CD4-positive, alpha-beta T cell (primary cell): ENCODE measurements at regions not wholly inside any gene's neighbourhood (a gene's known extent, or its start where the extent isn't known, plus 50 kb on each side); places are given as distances from the start of the nearest gene placed in this dataset.

ENCODE experiments used
- ATAC-seq: fragments of 200-7000 bp; cut with Tn5 transposase; one replicate; pipeline ENCODE4 v1.10.0; 2022; ENCODE audit warnings: mild to moderate bottlenecking; ENCODE audit not compliant: poor library complexity
- CTCF ChIA-PET: fragments of 350-600 bp; sonication (Branson Sonifier 250); formaldehyde crosslinking; loops from one replicate; lab custom pipeline; 2021; ENCODE audit warnings: antibody characterized with exemption, inconsistent platforms; lab: Charles Lee
- POLR2A ChIA-PET: fragments of 350-600 bp; sonication (Branson Sonifier 250); formaldehyde crosslinking; loops from one replicate; lab custom pipeline; 2021; ENCODE audit warnings: antibody characterized with exemption, inconsistent platforms; lab: Charles Lee
- DNase-seq, 14 experiments: peaks; one replicate each; pipeline ENCODE4 v3.0.0-alpha.2; 2013 to 2020; ENCODE audit warnings: mixed read lengths in 2 of 14
- H3K27ac ChIP-seq, 2 donors: one replicate each; pipeline versions ENCODE4 v1.5.1 to v1.7.0; 2013; ENCODE audit warnings: low read length in 2 of 2, low read depth in 1 of 2, mild to moderate bottlenecking in 1 of 2
- H3K27me3 ChIP-seq, 2 experiments: 1 replicate in 1 of 2; 2 replicates in 1 of 2; pipeline versions ENCODE4 v1.6.1 to v1.7.0; 2013; ENCODE audit warnings: low read length in 2 of 2, control low read depth in 1 of 2, mild to moderate bottlenecking in 1 of 2, moderate library complexity in 1 of 2; ENCODE audit not compliant: insufficient read depth in 2 of 2, control insufficient read depth in 1 of 2
- H3K36me3 ChIP-seq: one replicate; pipeline ENCODE4 v1.6.1; 2013; ENCODE audit warnings: low read length, control low read depth; ENCODE audit not compliant: insufficient read depth
- H3K4me1 ChIP-seq: one replicate; pipeline ENCODE4 v1.6.1; 2013; ENCODE audit warnings: low read length, control low read depth; ENCODE audit not compliant: insufficient read depth
- H3K4me3 ChIP-seq: one replicate; pipeline ENCODE4 v1.5.1; 2013; ENCODE audit warnings: mild to moderate bottlenecking, low read length, moderate library complexity
- H3K9me3 ChIP-seq, 2 experiments: 1 replicate in 1 of 2; 2 replicates in 1 of 2; pipeline versions ENCODE4 v1.6.1 to v1.7.0; 2013; ENCODE audit warnings: low read length in 2 of 2, mild to moderate bottlenecking in 2 of 2, control low read depth in 1 of 2, moderate library complexity in 1 of 2; ENCODE audit not compliant: control insufficient read depth in 1 of 2, insufficient read depth in 1 of 2
- H3K27ac Mint-ChIP-seq: one replicate; pipeline ENCODE4 v1.8.0; 2020; ENCODE audit warnings: mixed read lengths
- H3K27me3 Mint-ChIP-seq: one replicate; pipeline ENCODE4 v1.8.0; 2021; ENCODE audit warnings: mixed read lengths
- H3K36me3 Mint-ChIP-seq: one replicate; pipeline ENCODE4 v1.8.0; 2021; ENCODE audit warnings: low read depth, mixed read lengths
- H3K4me1 Mint-ChIP-seq: one replicate; pipeline ENCODE4 v1.8.0; 2021; ENCODE audit warnings: low read depth, mixed read lengths
- H3K4me3 Mint-ChIP-seq: one replicate; pipeline ENCODE4 v1.8.0; 2020; ENCODE audit warnings: mild to moderate bottlenecking, mixed read lengths
- H3K9me3 Mint-ChIP-seq: one replicate; pipeline ENCODE4 v1.8.0; 2020; ENCODE audit warnings: mixed read lengths
- CTCF ChIP-seq: fragments of 200-600 bp; IDR thresholded peaks from one replicate; pipeline ENCODE4 v1.8.0; 2022; ENCODE audit warnings: antibody characterized with exemption, mild to moderate bottlenecking
- intact Hi-C, 2 experiments: fragments of 100-400 bp; cut with DNase I in 1 of 2; cut with micrococcal nuclease in 1 of 2; formaldehyde crosslinking; loops; one replicate each; pipeline versions ENCODE4 v1.15.1 to v1.9.0; 2023 to 2025; cut with DNase I, micrococcal nuclease

- intact Hi-C loops, result no loop called here
- Histone ChIP-seq H3K4me1 (no peaks in the 10 kb centered on the region), H3K36me3 (no peaks in the 10 kb centered on the region), H3K4me3 (no peak overlapping the region), H3K9me3 (no peaks in the 10 kb centered on the region), H3K27me3 (no peaks in the 10 kb centered on the region), H3K27ac (no peak overlapping the region)
- ChIA-PET CTCF (no interaction called here), POLR2A (no interaction called here)
- DNase-seq, result no peak
- H3K9me3 Mint-ChIP-seq, result no peaks in the 10 kb centered on the region
- H3K4me3 Mint-ChIP-seq, result no peak overlapping the region
- no peak for ATAC-seq
- no peaks in the 10 kb centered on the region for H3K36me3 Mint-ChIP-seq
- H3K27ac Mint-ChIP-seq, result no peak overlapping the region
- H3K27me3 Mint-ChIP-seq, result no peaks in the 10 kb centered on the region
- H3K4me1 Mint-ChIP-seq, result no peaks in the 10 kb centered on the region
- no peak for TF ChIP-seq CTCF
Observed at GRCh38 chr10:64097391-64098122, 576.4 kb downstream of the REEP3 start.

- Mint-ChIP-seq H3K36me3 (no peaks in the 10 kb centered on the region), H3K27ac (no peak overlapping the region), H3K27me3 (no peaks in the 10 kb centered on the region), H3K4me1 (no peaks in the 10 kb centered on the region), H3K9me3 (no peaks in the 10 kb centered on the region), H3K4me3 (no peak overlapping the region)
- no peak overlapping the region for H3K27ac ChIP-seq
- H3K36me3 ChIP-seq, result no peaks in the 10 kb centered on the region
- intact Hi-C loops, result no loop called here
- H3K27me3 ChIP-seq, result no peaks in the 10 kb centered on the region
- POLR2A ChIA-PET, result no interaction called here
- DNase-seq (no peak), ATAC-seq (no peak)
- no peaks in the 10 kb centered on the region for H3K9me3 ChIP-seq
- CTCF ChIA-PET, result interaction anchor here (0.7 kb wide), 1 partner anchor 44 kb away, joined by 3 read pairs; no protein-coding TSS in a partner anchor
- no peaks in the 10 kb centered on the region for H3K4me1 ChIP-seq
- TF ChIP-seq CTCF, result no peak
- H3K4me3 ChIP-seq, result no peak overlapping the region
Observed at GRCh38 chr10:64098994-64099393, 577.8 kb downstream of the REEP3 start.

GRCh38 chr10:64101606-64102263 lies 580.5 kb downstream of the REEP3 start:
- Mint-ChIP-seq H3K36me3 (no peaks in the 10 kb centered on the region), H3K4me1 (no peaks in the 10 kb centered on the region), H3K27ac (no peak overlapping the region), H3K27me3 (no peaks in the 10 kb centered on the region), H3K9me3 (no peaks in the 10 kb centered on the region), H3K4me3 (no peak overlapping the region)
- H3K36me3 ChIP-seq, result no peaks in the 10 kb centered on the region
- CTCF ChIA-PET, result no interaction called here
- no peak for TF ChIP-seq CTCF
- POLR2A ChIA-PET, result no interaction called here
- H3K4me1 ChIP-seq, result no peaks in the 10 kb centered on the region
- H3K4me3 ChIP-seq, result no peak overlapping the region
- intact Hi-C loops, result no loop called here
- H3K27ac ChIP-seq, result no peak overlapping the region
- ATAC-seq (no peak), DNase-seq (no peak)
- H3K9me3 ChIP-seq, result no peaks in the 10 kb centered on the region
- H3K27me3 ChIP-seq, result no peaks in the 10 kb centered on the region
